Right renal pelvis (tissue), 4 donors: ENCODE measurements at regions not wholly inside any gene's neighbourhood (a gene's known extent, or its start where the extent isn't known, plus 50 kb on each side); places are given as distances from the start of the nearest gene placed in this dataset.

Source experiments
- DNase-seq, 4 donors: peaks; one replicate each; pipeline ENCODE4 v3.0.0-alpha.2; 2013; ENCODE audit warnings: low read depth in 4 of 4, low spot score in 3 of 4, missing footprints in 1 of 4

DNA sequence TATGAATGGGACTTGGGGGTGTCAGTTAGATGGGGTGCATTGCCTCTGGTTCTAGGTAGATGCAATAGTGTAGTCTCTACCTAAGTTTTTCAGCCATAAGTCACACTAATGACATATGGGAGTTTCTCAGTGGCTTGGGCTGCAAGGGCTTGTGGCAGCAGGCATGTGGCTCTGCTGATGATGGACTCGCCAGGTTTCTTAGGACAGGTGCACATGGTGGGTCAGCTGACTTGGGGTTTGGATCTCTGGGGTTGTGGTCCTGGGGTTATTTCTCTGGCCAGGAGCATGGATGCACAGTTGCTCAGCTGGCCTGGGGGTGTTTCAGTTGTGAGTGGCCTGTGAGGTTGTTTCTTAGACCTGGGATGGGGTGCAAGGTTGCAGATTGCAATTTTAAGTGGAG is 120.0 kb upstream of the DCBLD2 start:
- DNase-seq: no peak

DNA sequence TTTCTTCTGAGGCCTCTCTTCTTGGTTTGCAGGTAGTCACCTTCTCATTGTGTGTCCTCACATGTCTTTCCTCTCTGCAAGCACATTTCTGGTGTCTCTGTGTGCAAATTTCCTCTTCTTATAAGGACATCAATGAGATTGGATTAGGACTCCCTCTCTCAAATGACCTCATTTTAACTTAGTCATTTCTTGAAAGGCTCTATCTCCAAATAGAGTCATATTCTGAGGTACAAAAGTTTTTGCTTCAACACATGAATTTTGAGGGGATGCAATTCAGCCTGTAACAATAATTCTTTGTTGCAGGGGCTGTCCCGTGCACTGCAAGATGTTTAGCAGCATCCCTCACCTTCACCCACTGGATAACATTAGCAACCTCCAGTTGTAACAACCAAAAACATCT is 115.0 kb upstream of the DCBLD2 start:
- no peak for DNase-seq

DNA sequence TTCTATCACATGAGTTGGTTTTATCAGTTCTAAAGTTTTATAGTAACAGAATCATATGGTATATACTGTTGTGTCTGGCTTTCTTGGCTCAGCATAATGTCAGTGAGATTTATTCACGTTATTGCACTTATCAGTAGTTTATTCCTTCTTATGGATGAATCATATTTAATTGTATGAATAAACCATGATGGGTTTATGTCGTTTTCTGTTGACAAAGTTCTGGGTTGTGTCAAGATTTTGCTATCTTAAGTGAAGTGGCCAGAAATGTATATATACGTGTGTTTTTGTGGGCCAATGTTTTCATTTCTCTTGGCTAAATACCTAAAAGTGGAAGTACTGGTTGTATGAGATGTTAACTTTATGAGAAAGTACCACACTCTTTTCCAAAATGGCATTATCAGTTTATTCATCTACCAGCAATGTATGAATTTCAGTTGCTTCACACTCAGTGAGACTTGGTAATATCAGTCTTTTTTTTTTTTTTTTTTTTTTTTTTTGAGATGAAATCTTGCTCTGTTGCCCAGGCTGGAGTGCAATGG is 112.4 kb upstream of the DCBLD2 start:
- no peak for DNase-seq

DNA sequence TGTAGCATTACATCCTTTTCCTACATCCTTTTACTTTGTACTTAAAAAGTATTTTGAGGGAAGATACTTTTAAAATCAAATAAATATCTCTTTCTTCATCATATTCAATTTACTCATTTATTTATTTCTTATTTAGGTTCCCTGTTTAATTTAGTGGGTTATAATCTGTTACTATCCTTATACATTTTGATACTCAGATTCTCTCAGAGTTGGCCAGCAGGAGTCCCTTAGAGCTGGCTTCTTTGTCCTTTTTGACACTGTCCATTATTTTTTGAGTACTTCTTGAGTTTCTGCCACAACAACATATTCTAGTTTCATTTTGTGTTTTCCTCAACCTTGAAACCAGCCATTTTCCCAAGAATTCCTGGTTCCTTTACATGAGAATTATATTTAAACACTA is 111.6 kb upstream of the DCBLD2 start:
- DNase-seq: no peak

DNA sequence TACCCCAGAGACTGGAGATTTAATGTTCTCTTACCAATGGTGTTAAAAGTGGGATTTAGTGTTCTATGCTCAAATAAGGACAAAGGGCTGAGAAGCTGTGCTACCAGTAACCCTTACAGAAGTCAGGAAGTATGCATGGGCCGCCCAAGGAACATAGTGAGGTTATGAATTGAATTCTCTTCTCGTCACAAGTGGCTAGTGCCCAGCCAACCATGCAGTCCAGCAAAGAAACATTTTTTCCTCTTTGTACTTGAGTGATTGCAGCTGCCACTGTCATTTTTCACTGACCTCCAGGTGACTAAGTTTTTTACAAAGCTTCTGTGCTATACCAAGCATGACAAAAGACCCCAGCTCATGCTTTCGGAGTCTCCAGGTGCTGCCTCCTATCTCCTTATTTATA is 110.6 kb upstream of the DCBLD2 start:
- peak in 2 of 4 donors; percentile 24 to 25 for DNase-seq

DNA sequence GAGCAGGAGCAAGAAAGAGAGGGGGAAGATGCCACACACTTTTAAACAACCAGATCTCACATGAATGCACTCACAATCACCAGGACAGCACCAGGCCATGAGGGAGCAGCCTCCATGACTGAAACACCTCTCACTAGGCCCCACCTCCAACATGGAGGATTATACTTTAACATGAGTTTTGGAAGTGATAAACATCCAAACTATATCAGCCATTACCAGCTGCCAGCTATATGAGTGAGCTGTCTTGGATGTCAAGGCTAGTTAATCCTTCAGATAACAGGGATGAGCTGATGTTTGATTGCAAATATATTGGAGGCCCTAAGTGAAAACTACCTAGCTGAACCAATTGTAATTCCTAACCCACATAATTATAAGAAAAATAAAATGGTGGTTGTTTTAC is 108.4 kb upstream of the DCBLD2 start:
- no peak for DNase-seq

DNA sequence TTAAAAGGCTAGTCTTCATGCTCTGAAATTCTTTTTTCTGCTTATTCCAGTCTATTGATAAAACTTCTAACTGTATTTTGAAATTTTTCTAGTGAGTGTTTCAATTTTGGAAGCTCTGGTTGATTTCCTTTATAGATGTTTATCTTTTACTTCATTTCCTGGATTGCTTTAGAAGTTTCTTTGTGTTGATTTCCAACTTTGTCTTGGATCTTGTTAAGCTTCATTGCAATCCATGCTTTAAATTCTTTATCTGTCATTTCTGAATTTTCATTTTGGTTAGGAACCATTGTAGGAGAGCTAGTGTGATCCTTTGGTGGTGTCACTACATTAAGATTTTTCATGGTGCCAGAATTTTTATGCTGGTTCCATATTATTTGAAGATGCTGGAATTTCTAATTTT is 105.2 kb upstream of the DCBLD2 start:
- DNase-seq: no peak

DNA sequence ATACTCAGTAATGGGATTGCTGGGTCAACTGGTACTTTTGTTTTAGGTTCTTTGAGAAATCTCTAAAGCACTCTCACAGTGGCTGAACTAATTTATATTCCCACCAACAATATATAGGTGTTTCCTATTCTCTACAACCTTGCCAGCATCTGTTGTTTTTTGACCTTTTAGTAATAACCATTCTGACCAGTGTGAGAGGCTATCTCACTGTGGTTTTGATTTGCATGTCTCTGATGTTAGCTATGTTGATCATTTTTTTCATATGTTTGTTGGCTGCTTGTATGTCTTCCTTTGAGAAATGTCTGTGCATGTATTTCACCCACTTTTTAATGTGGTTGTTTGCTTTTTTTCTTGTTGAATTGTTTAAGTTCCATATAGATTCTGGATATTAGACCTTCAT is 98.2 kb upstream of the DCBLD2 start:
- DNase-seq: no peak

DNA sequence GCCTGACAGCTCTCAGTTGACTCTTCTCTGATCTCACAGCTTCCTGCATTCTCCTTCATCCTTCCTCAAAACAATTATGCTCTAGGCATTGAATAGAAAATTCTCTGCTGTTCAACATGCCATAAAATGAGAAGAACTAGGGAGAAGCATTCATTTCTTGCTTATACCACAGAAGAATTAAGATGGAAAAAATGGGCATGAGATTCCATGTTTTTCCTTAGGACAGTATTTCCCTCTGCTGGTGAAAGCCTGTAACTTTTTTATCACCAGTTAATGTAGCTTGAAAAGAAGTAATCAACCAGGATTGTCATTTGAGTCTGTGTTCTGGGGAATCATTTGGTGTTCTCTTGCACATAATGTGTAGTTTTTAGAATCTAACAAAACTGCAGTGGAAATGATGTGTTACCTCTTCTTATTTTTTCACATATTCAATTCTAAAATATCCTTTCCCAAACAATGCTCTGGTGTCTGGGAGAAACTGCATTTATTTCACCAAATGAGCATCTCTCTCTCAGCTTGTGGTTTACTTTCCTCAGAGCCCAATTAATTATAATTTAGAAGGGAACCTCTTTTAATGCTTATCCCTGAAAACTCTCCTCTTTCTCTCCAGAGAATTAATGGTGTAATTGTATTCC is 92.8 kb upstream of the DCBLD2 start:
- peak in 1 of 4 donors; percentile 27 for DNase-seq

DNA sequence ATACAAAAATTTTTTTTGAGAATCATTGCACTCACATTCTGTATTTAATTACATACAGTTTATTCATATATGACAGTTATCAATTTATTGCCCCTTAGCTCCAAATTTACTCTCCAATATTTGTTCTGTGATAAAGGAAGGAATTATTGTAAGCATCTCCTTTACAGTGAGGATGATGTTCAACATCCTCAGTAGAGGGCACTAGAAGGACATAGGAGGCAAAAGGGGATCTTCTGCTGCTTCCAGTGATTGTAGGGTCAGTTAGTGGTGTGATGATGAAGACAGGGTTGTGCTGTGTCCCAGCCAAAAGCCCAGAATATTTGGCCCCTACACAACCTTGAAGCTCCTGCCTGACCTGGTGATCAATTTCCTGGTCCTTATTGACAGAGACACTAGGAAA is 89.9 kb upstream of the DCBLD2 start:
- DNase-seq: no peak

DNA sequence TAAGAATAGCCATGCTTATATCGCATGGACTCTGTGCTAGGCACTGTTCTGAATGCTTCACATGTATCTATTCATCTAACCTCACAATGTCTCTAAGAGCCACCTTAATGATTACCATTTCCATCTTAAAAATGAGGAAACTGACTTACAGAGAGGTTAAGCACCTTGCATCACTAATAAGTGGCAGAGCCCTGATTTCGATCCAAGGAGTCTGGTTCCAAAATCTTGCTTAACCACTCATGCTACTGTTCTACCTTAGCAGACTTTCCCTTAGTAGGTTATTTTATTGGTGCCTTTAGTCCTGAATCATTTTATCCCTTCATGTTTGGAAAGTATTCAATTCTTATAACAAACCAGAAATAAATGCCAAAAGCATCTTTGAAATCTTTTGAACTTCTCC is 89.2 kb upstream of the DCBLD2 start:
- DNase-seq: no peak

DNA sequence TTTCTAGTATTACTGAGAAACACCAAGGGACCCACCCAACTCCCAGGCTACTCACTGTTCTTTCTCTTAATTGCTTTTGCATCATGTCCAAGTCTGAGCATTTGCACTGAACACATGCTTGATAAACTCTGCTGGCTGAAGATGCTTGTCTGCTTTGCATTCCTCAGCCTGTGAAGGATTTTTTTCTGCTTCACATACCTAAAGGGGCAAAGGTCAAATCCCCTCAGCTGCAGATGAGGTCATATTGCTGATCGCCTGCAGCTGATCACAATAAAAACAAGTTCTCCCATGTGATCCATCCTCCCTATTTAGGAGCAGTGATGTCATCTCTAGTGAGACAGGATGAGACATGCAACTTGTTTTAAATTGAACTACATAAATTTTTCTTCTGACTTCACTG is 84.6 kb upstream of the DCBLD2 start:
- DNase-seq: peak in 2 of 4 donors; percentile 12 to 24

DNA sequence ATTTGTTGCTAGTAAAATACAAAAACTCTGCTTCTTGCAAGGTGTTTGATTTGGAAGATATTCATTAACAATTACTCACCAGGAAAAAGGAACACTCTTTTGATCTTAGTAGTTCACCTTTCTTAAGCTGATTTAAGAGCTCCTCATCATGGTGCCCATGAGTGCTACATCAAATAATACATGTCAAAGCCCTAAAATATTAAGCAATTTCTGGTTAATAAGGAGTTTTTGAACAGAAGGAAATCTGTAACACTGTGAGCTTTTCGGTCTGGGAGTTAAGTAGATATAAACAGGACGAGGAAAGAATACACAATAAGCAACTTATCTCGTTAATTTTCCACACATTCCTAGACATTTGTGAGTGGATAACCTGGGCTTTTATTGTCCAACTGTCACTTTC is 83.9 kb upstream of the DCBLD2 start:
- no peak for DNase-seq

DNA sequence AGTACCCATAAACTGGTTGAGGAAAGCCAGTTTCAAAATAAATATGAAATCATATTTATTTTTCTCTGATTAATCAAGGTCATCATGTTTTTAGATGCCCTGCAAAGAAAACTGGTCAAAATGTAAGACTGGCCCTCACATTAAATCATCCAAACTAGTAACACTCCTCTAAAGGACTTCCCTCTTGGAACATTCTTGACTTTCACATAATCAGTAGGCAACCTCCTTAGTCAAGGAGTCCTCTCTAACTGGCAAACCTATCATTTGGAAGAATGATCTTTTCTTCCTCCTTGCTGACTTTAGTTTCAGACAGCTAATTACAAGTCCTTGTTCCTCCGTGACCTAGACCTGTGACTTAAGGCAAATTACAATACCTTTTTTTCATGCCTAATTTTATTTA is 82.5 kb upstream of the DCBLD2 start:
- no peak for DNase-seq

DNA sequence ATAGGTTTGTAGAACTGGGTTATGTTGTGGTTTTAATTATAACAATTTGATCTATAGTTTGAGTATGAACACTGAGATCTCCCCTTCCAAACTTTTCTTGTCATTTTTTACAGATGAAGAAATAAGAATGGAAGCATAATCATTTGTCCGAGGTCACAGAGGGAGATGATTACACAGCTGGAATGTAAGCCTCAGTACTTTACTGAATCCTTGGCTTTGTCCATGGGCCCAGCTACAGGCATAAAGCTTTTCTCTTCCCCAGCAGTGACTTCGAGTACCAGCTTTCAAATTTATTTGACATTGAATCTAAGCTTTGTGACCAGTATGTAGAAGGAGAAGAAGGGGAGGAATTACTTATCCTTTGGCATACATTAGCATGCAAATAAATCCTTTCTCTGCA is 80.9 kb upstream of the DCBLD2 start:
- no peak for DNase-seq

DNA sequence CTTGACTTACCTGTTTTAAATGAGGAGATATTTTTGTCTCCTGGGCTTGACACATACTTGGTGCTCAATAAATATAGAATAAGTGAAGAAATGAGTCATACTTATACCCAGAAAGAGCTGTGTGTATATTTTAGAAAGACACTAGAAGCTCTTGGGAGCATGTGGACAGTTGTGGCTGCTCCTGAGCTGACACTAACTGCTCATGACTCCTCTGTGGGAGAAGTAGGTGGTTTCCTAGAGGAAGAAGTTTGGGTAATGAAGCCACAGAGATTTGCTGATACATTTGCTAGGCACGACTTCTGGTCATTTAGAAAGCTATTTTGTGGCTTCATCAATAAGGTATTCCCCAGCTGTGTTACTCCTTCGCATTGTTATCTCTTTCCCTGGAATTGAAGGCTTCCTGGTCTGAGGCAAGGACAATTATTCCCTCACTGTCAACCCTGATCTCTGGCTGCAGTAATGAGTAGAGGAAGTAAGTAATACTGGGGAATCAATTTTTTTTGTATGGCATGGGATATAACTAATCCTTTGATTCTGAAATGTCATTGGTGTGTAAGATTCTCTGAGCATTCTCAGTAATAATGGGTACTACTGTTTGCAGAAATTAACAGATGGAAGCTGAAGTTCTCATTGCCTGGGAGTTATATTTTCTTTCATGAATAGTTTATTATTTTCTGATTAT is 79.6 kb upstream of the DCBLD2 start:
- no peak for DNase-seq

DNA sequence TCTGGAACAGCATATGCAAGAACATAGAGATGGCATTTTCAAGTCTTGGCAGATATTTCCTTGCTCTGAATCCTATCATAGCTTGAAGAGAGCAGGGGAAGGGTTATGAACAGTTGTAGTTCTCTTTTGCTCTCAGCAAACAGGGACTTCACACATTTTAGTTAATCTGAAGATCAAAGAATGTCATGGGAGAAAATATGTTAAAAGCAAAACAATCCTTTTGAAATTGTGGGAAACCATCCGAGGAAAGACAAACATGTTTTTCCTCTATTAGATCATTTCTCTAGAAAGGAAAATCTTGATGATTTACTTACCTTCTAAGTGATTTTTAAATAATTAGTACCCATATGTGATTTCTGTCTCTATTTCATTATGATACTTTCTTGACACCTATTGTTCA is 77.8 kb upstream of the DCBLD2 start:
- no peak for DNase-seq

DNA sequence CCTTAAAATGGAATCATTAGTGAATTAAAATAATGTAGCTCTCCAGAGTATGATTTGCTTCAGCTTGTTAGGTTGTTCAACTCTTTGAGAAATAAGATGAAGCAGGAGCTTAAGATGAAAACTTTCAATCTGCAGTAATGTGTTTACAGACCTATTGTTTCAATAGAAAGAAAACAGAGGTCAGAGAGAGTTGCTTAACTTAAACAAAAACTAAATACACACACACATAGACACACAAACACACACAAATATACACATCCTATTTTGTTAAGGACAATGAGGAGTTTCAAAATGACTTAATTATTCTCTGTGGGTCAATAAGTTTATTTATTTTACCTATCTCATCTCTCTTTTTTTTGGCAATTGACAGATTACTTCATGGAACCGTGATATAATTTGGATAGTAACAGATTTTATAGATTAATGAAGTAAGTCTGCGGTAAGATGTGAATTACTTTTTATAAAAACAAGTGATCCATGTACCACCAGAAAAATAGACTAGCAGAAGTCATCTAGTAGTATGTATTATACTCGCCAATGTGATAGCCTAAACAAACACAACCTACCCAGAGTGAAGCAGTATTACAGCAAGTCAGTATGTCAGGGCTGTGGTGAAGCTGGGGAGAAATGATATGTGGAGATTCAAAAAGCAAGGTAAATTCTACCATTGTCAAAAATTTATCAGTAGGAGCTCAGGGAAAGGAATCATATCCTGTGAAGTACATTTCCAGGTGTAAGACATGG is 76.7 kb upstream of the DCBLD2 start:
- no peak for DNase-seq

DNA sequence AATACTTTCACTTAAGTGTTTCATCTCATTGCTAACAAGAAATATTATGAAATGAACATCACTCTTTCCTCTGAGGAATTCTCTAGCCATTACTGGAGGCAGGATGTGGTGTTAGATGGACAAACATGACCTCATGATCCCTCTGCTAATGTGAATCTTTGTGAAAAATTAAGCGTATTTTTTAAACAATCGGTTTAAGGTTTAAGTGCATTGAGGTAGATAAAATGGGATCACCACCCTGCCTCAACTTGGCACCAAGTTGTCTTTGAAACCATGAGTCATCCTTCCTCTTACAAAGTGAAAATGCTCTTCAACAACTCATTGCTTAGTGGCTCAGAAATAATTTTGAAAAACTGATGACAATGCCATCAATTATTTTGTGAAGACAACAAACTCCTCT is 76.0 kb upstream of the DCBLD2 start:
- DNase-seq: no peak

DNA sequence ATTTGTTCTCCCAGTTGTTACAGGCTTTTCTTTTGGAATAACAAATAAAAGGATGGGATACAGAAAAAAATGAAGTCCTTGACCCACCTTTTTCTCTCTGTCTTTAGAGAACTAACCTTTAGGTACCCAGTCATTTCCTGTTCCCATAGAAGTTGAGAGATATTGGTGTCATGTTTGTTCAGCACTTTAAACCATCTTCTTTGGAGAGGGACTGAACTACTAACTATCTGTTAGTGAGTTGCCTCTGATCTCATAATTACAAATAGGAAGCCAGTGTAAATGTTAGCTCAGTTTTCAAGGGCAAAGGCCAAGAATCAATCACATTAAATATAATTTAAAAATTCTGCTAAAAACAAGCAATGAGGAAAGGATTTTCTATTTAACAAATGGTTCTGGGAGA is 72.9 kb upstream of the DCBLD2 start:
- no peak for DNase-seq

DNA sequence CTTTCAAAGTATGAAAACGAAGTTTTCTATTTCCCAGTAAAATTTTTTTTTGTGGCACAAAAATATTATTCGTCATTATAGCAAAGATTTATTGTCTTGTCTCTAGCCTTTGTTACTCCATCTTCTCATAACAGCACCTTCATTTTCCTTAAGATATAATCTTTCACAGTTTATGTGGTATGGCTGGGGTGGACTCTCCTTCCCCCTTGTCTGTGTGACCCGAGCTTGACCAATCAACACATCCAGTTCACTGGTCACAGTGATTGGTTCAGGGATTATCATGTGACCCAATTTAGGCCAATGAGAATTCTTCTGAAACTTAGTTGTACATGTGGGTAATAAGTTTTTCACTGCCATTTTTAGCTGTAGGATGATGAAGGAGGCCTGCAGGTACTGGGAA is 71.2 kb upstream of the DCBLD2 start:
- no peak for DNase-seq

DNA sequence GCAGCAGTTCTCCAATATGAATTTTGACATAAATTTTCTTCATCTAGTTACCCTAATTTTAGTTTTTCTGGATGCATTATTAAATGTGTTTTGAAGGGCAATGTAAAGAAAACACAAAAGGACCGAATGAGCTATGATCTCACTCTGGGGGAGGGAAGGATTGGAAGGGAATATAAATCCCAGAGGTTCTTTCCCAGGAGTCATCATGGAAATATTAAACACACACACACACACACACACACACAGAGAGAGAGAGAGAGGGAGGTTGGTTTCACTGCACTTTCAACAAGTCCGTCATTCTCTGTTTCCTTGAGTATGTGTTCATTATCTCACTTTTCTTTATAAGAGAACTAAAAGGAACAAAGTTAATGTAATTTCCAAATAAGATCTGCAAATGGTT is 70.7 kb upstream of the DCBLD2 start:
- no peak for DNase-seq
